ENCODE measurements at regions not wholly inside any gene's neighbourhood (a gene's known extent, or its start where the extent isn't known, plus 50 kb on each side); places are given as distances from the start of the nearest gene placed in this dataset.

DNA sequence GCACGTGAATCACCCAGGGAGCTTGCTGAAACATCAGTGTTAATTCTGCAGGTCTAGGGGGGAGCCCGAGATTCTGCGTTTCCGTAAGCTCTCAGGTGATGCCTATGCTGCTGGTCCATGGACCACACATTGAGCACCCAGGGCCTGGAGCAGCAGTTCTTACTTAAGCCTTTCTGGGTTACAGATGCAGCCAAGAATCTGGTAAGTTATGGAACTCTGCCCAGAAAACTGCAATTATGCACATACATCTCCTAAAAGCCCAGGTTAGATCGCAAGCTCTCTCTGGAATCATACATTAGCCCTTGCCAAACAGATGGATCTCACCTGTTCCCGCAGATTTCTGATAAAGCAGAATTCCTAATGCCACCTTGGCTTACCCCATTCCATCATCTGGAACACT is 265.9 kb upstream of the SALL1 start:
- no peak for DNase-seq (ENCODE audit: extremely low read depth, low read depth)
- TF ChIP-seq CTCF (IDR thresholded peaks at IDR 0.05; ENCODE audit: low read depth, low read length, missing control alignments): no peak
- H3K4me3 ChIP-seq (replicated peaks; ENCODE audit: low read depth, low read length): no peak overlapping the region

- no peak for TF ChIP-seq CTCF (IDR thresholded peaks at IDR 0.05; ENCODE audit: low read depth, low read length, missing control alignments)
- H3K4me3 ChIP-seq (replicated peaks; ENCODE audit: low read depth, low read length): no peak overlapping the region
- no peak for DNase-seq (ENCODE audit: extremely low read depth, low read depth)
Measured at GRCh38 chr16:51410125-51410524, 259.1 kb upstream of the SALL1 start.

DNA sequence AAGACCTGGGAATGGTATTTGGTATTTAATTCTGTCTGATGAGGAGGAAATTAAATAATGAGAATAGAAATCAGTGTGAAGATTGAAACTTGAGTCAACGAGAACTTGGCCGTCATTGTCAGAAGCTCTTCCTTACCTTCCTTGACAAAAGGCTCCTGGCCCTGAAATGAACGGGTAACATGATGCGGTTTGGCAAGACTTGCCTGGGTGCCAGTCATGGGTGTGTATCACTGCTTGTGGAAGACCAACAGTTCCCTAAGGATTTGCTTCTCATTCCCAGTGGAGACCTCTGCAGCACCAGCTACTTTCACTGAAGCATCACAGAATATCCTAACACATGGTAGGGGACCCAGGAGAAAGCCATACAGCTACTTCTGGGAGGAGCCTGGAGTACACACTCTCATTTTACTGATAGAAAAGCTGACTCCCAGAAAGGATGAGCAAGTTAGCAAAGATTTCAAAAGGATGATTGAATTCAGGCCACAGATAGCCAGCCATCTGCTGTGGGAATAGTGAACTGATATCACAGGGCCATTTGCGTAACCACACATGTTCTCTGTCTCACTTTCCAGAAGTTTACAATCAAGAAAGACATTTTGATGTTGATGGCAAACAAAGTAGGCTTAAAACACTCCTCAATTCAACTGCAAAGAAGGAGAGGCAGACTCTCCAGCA is 258.1 kb upstream of the SALL1 start:
- DNase-seq (ENCODE audit: extremely low read depth, low read depth): no peak
- no peak for TF ChIP-seq CTCF (IDR thresholded peaks at IDR 0.05; ENCODE audit: low read depth, low read length, missing control alignments)
- no peak overlapping the region for H3K4me3 ChIP-seq (replicated peaks; ENCODE audit: low read depth, low read length)

DNA sequence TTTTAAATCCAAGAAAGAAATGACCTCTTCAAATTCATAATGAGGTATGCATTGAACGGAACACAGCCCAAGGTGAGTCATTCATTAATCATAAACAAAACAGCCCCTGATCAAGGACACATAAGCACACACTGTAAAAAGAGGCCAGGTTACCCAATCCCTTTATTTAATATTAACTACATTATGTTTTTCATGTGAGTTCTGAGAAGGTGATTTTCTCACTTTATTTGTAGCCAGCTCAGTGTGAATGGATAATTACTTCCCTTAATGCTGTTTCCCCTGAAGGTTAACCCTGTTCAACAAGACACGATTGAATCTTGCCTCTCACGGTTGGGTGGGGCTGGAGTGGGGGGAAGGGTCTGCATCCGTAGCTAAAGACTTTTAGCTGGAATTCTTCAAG is 257.3 kb upstream of the SALL1 start:
- TF ChIP-seq CTCF (IDR thresholded peaks at IDR 0.05; ENCODE audit: low read depth, low read length, missing control alignments): no peak
- DNase-seq (ENCODE audit: extremely low read depth, low read depth): no peak
- H3K4me3 ChIP-seq (replicated peaks; ENCODE audit: low read depth, low read length): no peak overlapping the region

DNA sequence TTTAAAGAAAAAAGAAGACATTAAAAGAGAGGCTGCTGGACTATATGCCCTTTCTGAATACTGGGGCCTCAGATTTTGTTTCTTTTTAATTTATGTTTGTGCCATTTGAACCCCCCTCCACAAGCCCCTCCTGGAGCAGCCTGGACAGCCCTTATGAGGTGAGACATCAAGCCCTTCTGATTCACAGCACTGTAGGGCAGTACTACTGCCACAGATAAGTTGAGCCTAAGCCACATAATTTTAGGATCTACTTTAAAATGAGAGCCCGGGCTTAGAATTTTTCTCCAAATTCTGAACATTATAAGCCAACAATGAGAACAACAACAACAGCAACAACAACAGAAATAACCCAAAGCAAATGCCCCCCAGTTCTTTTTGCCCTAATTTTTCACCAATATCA is 256.9 kb upstream of the SALL1 start:
- DNase-seq (ENCODE audit: extremely low read depth, low read depth): no peak
- H3K4me3 ChIP-seq (replicated peaks; ENCODE audit: low read depth, low read length): no peak overlapping the region
- TF ChIP-seq CTCF (IDR thresholded peaks at IDR 0.05; ENCODE audit: low read depth, low read length, missing control alignments): no peak

DNA sequence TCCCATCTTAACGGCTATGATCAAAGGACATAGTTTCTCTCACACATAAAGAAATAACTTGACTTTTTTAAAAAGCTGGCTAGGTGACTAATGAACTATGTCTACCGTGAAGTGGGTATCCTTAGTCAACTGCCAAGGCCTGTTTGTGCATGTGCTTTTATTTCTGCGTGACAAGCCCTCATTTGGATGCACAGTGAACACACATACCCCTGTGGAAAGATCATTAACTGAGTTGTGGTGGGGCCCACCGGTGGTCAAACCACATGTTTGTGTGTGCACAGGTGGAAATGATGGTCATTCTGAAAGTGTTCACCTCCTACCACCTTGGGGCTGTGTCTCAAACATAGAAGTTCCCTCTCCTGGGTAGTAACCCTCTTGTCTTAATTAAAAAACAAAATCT is 256.1 kb upstream of the SALL1 start:
- DNase-seq (ENCODE audit: extremely low read depth, low read depth): no peak
- no peak for TF ChIP-seq CTCF (IDR thresholded peaks at IDR 0.05; ENCODE audit: low read depth, low read length, missing control alignments)

GRCh38 chr16:51405361-51405760 is 254.3 kb upstream of the SALL1 start:
- H3K4me3 ChIP-seq (replicated peaks; ENCODE audit: low read depth, low read length): no peak overlapping the region
- no peak for TF ChIP-seq CTCF (IDR thresholded peaks at IDR 0.05; ENCODE audit: low read depth, low read length, missing control alignments)
- no peak for DNase-seq (ENCODE audit: extremely low read depth, low read depth)

More for the DNA sequence above, 256.1 kb upstream of the SALL1 start:
- no peak overlapping the region for H3K4me3 ChIP-seq (replicated peaks; ENCODE audit: low read depth, low read length)

Data from HFF-Myc (cell line).